ENCODE measurements at regions not wholly inside any gene's neighbourhood (a gene's known extent, or its start where the extent isn't known, plus 50 kb on each side); places are given as distances from the start of the nearest gene placed in this dataset.

- H3K9me3 Mint-ChIP-seq, result no peaks in the 10 kb centered on the region
- intact Hi-C loops (cut with micrococcal nuclease), result no loop called here
- ATAC-seq, result no peak
- TF ChIP-seq CTCF (IDR thresholded peaks at IDR 0.05), result no peak
- no peak for DNase-seq
- ChIA-PET POLR2A (no interaction called here), CTCF (no interaction called here)
- H3K4me1 Mint-ChIP-seq (ENCODE audit: low read depth), result no peaks in the 10 kb centered on the region
- H3K27me3 Mint-ChIP-seq, result peaks cover 2% of the 10 kb centered on the region
- no peak overlapping the region for H3K27ac Mint-ChIP-seq
- no peaks in the 10 kb centered on the region for H3K36me3 Mint-ChIP-seq (ENCODE audit: low read depth)
- H3K4me3 Mint-ChIP-seq, result no peak overlapping the region
Measured at GRCh38 chr1:5576011-5576672, 416.1 kb downstream of the NPHP4 start.

GRCh38 chr1:5575396-5575940 is 416.8 kb downstream of the NPHP4 start:
- Mint-ChIP-seq H3K4me3 (no peak overlapping the region), H3K9me3 (peaks cover 2% of the 10 kb centered on the region), H3K4me1 (ENCODE audit: low read depth) (no peaks in the 10 kb centered on the region), H3K36me3 (ENCODE audit: low read depth) (no peaks in the 10 kb centered on the region), H3K27ac (no peak overlapping the region), H3K27me3 (no peaks in the 10 kb centered on the region)
- CTCF ChIA-PET, result no interaction called here
- TF ChIP-seq CTCF (IDR thresholded peaks at IDR 0.05), result no peak
- POLR2A ChIA-PET, result no interaction called here
- ATAC-seq (no peak), DNase-seq (no peak)
- intact Hi-C loops (cut with micrococcal nuclease), result no loop called here

GRCh38 chr1:5574641-5575040 is 417.6 kb downstream of the NPHP4 start:
- ChIA-PET CTCF (no interaction called here), POLR2A (no interaction called here)
- H3K4me1 Mint-ChIP-seq (ENCODE audit: low read depth), result no peaks in the 10 kb centered on the region
- no peak overlapping the region for H3K4me3 Mint-ChIP-seq
- no peaks in the 10 kb centered on the region for H3K36me3 Mint-ChIP-seq (ENCODE audit: low read depth)
- no peak overlapping the region for H3K27ac Mint-ChIP-seq
- peaks cover 2% of the 10 kb centered on the region for H3K9me3 Mint-ChIP-seq
- no peaks in the 10 kb centered on the region for H3K27me3 Mint-ChIP-seq
- intact Hi-C loops (cut with micrococcal nuclease), result no loop called here
- ATAC-seq, result no peak
- no peak for TF ChIP-seq CTCF (IDR thresholded peaks at IDR 0.05)
- DNase-seq, result no peak

- H3K9me3 Mint-ChIP-seq, result peaks cover 8% of the 10 kb centered on the region
- H3K36me3 Mint-ChIP-seq (ENCODE audit: low read depth), result no peaks in the 10 kb centered on the region
- ATAC-seq, result no peak
- ChIA-PET POLR2A (no interaction called here), CTCF (no interaction called here)
- no peak overlapping the region for H3K4me3 Mint-ChIP-seq
- intact Hi-C loops (cut with micrococcal nuclease), result no loop called here
- TF ChIP-seq CTCF (IDR thresholded peaks at IDR 0.05), result no peak
- H3K27ac Mint-ChIP-seq, result no peak overlapping the region
- no peaks in the 10 kb centered on the region for H3K27me3 Mint-ChIP-seq
- no peak for DNase-seq
- H3K4me1 Mint-ChIP-seq (ENCODE audit: low read depth), result no peaks in the 10 kb centered on the region
Measured at GRCh38 chr1:5572794-5573193, 419.4 kb downstream of the NPHP4 start.

GRCh38 chr1:5571861-5572401 is 420.3 kb downstream of the NPHP4 start:
- ATAC-seq (no peak), DNase-seq (no peak)
- CTCF ChIA-PET, result no interaction called here
- Mint-ChIP-seq H3K27ac (no peak overlapping the region), H3K9me3 (peaks cover 8% of the 10 kb centered on the region), H3K27me3 (no peaks in the 10 kb centered on the region), H3K4me1 (ENCODE audit: low read depth) (no peaks in the 10 kb centered on the region), H3K4me3 (no peak overlapping the region), H3K36me3 (ENCODE audit: low read depth) (no peaks in the 10 kb centered on the region)
- POLR2A ChIA-PET, result no interaction called here
- no peak for TF ChIP-seq CTCF (IDR thresholded peaks at IDR 0.05)
- intact Hi-C loops (cut with micrococcal nuclease), result no loop called here

Measured in activated CD8-positive, alpha-beta T cell treated with anti-CD3 and anti-CD28 coated beads for 36 hours (primary cell).